ENCODE measurements at regions not wholly inside any gene's neighbourhood (a gene's known extent, or its start where the extent isn't known, plus 50 kb on each side); places are given as distances from the start of the nearest gene placed in this dataset.

GRCh38 chr15:39251413-39252133, 329.3 kb upstream of the THBS1 start:
- Histone ChIP-seq H3K4me1 (no peaks in the 10 kb centered on the region), H3K27ac (no peak overlapping the region), H3K9me3 (no peaks in the 10 kb centered on the region), H3K4me2 (no peak overlapping the region), H3K4me3 (no peak overlapping the region)
- TF ChIP-seq HMGXB4 (CRISPR knock-in tag; IDR thresholded peaks at IDR 0.05; ENCODE audit: borderline replicate concordance) (no peak), EHMT2 (IDR thresholded peaks at IDR 0.05; ENCODE audit: low read depth) (no peak), MYC (IDR thresholded peaks at IDR 0.05; ENCODE audit: borderline replicate concordance, low read length) (no peak), KDM5A (IDR thresholded peaks at IDR 0.05) (no peak), TFCP2L1 (CRISPR knock-in tag; IDR thresholded peaks at IDR 0.05) (no peak), FOXS1 (CRISPR knock-in tag; IDR thresholded peaks at IDR 0.05) (no peak), EP300 (IDR thresholded peaks at IDR 0.05) (no peak), FOSB (CRISPR knock-in tag; IDR thresholded peaks at IDR 0.05) (no peak), HES2 (IDR thresholded peaks at IDR 0.05) (no peak), JUNB (IDR thresholded peaks at IDR 0.05) (no peak), HOXB13 (CRISPR knock-in tag; IDR thresholded peaks at IDR 0.05; ENCODE audit: low read depth) (no peak), MAZ (IDR thresholded peaks at IDR 0.05; ENCODE audit: borderline replicate concordance, low read depth, low read length) (no peak), HEYL (CRISPR knock-in tag; IDR thresholded peaks at IDR 0.05) (no peak)
- DNase-seq (ENCODE audit: low read depth in 1 of 2, low spot score in 1 of 2) (no peak), ATAC-seq (no peak), FAIRE-seq (no peak)
- ChIA-PET POLR2A (no interaction called here), CTCF (interaction anchor here (1.4 kb wide), 1 partner anchor 80 kb away, joined by 3 read pairs; no protein-coding TSS in a partner anchor)
- WGBS (ENCODE audit: missing lambda C conversion rate) = 70% methylated on average over 3 of the region's 3 CpGs

- CTCF ChIA-PET = interaction anchor here (1.4 kb wide), 1 partner anchor 80 kb away, joined by 3 read pairs; no protein-coding TSS in a partner anchor
- WGBS (ENCODE audit: missing lambda C conversion rate) = 87% methylated on average over 4 of the region's 4 CpGs
- no peak for FAIRE-seq
These were observed 328.8 kb upstream of the THBS1 start for GRCh38 chr15:39252134-39252470.

GRCh38 chr15:39253552-39253951, 327.3 kb upstream of the THBS1 start:
- no peak for TF ChIP-seq CBX2 (IDR thresholded peaks at IDR 0.05; ENCODE audit: borderline replicate concordance, low read depth)
- TF ChIP-seq EP300 (IDR thresholded peaks at IDR 0.05) = no peak
- no peak for TF ChIP-seq BHLHE40 (IDR thresholded peaks at IDR 0.05; ENCODE audit: low read depth, low read length)
- no peak for TF ChIP-seq HOXA7 (CRISPR knock-in tag; IDR thresholded peaks at IDR 0.05)
- no peak for TF ChIP-seq RAD21 (conservative IDR thresholded peaks at IDR 0.05 in 1 of 2, IDR thresholded peaks at IDR 0.05 in 1 of 2)
- no peak for TF ChIP-seq RARB (CRISPR knock-in tag; IDR thresholded peaks at IDR 0.05)
- TF ChIP-seq EHMT2 (IDR thresholded peaks at IDR 0.05; ENCODE audit: low read depth) = no peak
- TF ChIP-seq FOSB (CRISPR knock-in tag; IDR thresholded peaks at IDR 0.05) = no peak
- no peak for TF ChIP-seq MAX (IDR thresholded peaks at IDR 0.05)
- TF ChIP-seq HMGXB4 (CRISPR knock-in tag; IDR thresholded peaks at IDR 0.05; ENCODE audit: borderline replicate concordance) = no peak
- no peak for TF ChIP-seq HOXB13 (CRISPR knock-in tag; IDR thresholded peaks at IDR 0.05; ENCODE audit: low read depth)
- Histone ChIP-seq H3K4me3 (no peak overlapping the region), H3K4me2 (no peak overlapping the region), H3K27ac (no peak overlapping the region), H3K4me1 (no peaks in the 10 kb centered on the region), H3K9me3 (no peaks in the 10 kb centered on the region)
- DNase-seq (ENCODE audit: low read depth in 1 of 2, low spot score in 1 of 2) (no peak), FAIRE-seq (no peak), ATAC-seq (no peak)
- ChIA-PET CTCF (no interaction called here), POLR2A (no interaction called here)
- WGBS (ENCODE audit: missing lambda C conversion rate) = 83% methylated on average over 1 of the region's 1 CpG

More at GRCh38 chr15:39252134-39252470, 328.8 kb upstream of the THBS1 start:
- H3K4me2 ChIP-seq = no peak overlapping the region
- ATAC-seq = no peak
- no peaks in the 10 kb centered on the region for H3K9me3 ChIP-seq
- POLR2A ChIA-PET = no interaction called here
- H3K4me1 ChIP-seq = no peaks in the 10 kb centered on the region
- no peak overlapping the region for H3K4me3 ChIP-seq
- DNase-seq (ENCODE audit: low read depth in 1 of 2, low spot score in 1 of 2) = no peak
- no peak for TF ChIP-seq NPAS2 (CRISPR knock-in tag; IDR thresholded peaks at IDR 0.05; ENCODE audit: borderline replicate concordance)
- no peak for TF ChIP-seq NR3C1 (IDR thresholded peaks at IDR 0.05)
- TF ChIP-seq PHF8 (IDR thresholded peaks at IDR 0.05; ENCODE audit: borderline replicate concordance, low read depth) = no peak
- no peak for TF ChIP-seq MYC (IDR thresholded peaks at IDR 0.05; ENCODE audit: borderline replicate concordance, low read length)
- TF ChIP-seq RNF2 (IDR thresholded peaks at IDR 0.05; ENCODE audit: borderline replicate concordance, low read depth) = no peak
- no peak for TF ChIP-seq EP300 (IDR thresholded peaks at IDR 0.05)
- no peak for TF ChIP-seq GATA3 (IDR thresholded peaks at IDR 0.05; ENCODE audit: borderline replicate concordance)
- no peak for TF ChIP-seq RAD21 (conservative IDR thresholded peaks at IDR 0.05 in 1 of 2, IDR thresholded peaks at IDR 0.05 in 1 of 2)
- no peak for TF ChIP-seq MAX (IDR thresholded peaks at IDR 0.05)
- TF ChIP-seq BHLHE40 (IDR thresholded peaks at IDR 0.05; ENCODE audit: low read depth, low read length) = no peak
- no peak for TF ChIP-seq POLR2AphosphoS2 (conservative IDR thresholded peaks at IDR 0.05; ENCODE audit: low read length)
- TF ChIP-seq RFX5 (IDR thresholded peaks at IDR 0.05) = no peak
- TF ChIP-seq ZC3H11A (IDR thresholded peaks at IDR 0.05) = no peak
- no peak for TF ChIP-seq CHD2 (IDR thresholded peaks at IDR 0.05; ENCODE audit: low read length, partially characterized antibody)
- no peak for TF ChIP-seq FOXS1 (CRISPR knock-in tag; IDR thresholded peaks at IDR 0.05)
- no peak for TF ChIP-seq HEYL (CRISPR knock-in tag; IDR thresholded peaks at IDR 0.05)
- TF ChIP-seq ESRRA (IDR thresholded peaks at IDR 0.05; ENCODE audit: borderline replicate concordance, low read length) = no peak
- TF ChIP-seq KDM1A (IDR thresholded peaks at IDR 0.05; ENCODE audit: low read depth) = no peak
- no peak overlapping the region for H3K27ac ChIP-seq

Data from A549 (cell line).